GM21825 (cell line): ENCODE measurements at regions not wholly inside any gene's neighbourhood (a gene's known extent, or its start where the extent isn't known, plus 50 kb on each side); places are given as distances from the start of the nearest gene placed in this dataset.
A peak's percentile ranks its signal among the peaks of the same experiment; 100 is the strongest.
"Not testable (repeated sequence)": the region's sequence is repeated elsewhere in the genome, so short reads cannot be mapped to it uniquely, and the experiment has no call there.

Experiments
- ATAC-seq: cut with Tn5 transposase; IDR thresholded peaks from one replicate; pipeline ENCODE4 v1.9.1; 2021; ENCODE audit warnings: mild to moderate bottlenecking, moderate library complexity; ENCODE audit not compliant: unreplicated experiment

- no peak for ATAC-seq
Measured at GRCh38 chr11:57871231-57871630, 109.6 kb downstream of the CTNND1 start.

GRCh38 chr11:57873196-57873911 lies 111.8 kb downstream of the CTNND1 start:
- ATAC-seq: no peak

- no peak for ATAC-seq
Measured at GRCh38 chr11:57874981-57875380, 113.4 kb downstream of the CTNND1 start.

- ATAC-seq: no peak
Measured at GRCh38 chr11:57881647-57882046, 120.0 kb downstream of the CTNND1 start.

GRCh38 chr11:57883630-57884029 lies 122.0 kb downstream of the CTNND1 start:
- ATAC-seq: no peak

GRCh38 chr11:57885298-57886050 lies 123.9 kb downstream of the CTNND1 start:
- no peak for ATAC-seq

GRCh38 chr11:57888386-57888785 lies 126.8 kb downstream of the CTNND1 start:
- no peak for ATAC-seq

- ATAC-seq: no peak
Measured at GRCh38 chr11:57890521-57890920, 128.9 kb downstream of the CTNND1 start.

GRCh38 chr11:57893200-57893599 lies 130.5 kb upstream of the OR9Q1 start:
- not testable (repeated sequence) for ATAC-seq

GRCh38 chr11:57896361-57897145 lies 127.1 kb upstream of the OR9Q1 start:
- ATAC-seq: no peak

- ATAC-seq: no peak
Measured at GRCh38 chr11:57899378-57899777, 124.3 kb upstream of the OR9Q1 start.

GRCh38 chr11:57900320-57900719 lies 123.4 kb upstream of the OR9Q1 start:
- no peak for ATAC-seq

GRCh38 chr11:57901278-57901677 lies 122.4 kb upstream of the OR9Q1 start:
- ATAC-seq: no peak

- no peak for ATAC-seq
Measured at GRCh38 chr11:57901756-57902155, 121.9 kb upstream of the OR9Q1 start.

- ATAC-seq: no peak
Measured at GRCh38 chr11:57903011-57903410, 120.7 kb upstream of the OR9Q1 start.

GRCh38 chr11:57903441-57904123 lies 120.1 kb upstream of the OR9Q1 start:
- peak; percentile 60 for ATAC-seq

GRCh38 chr11:57904376-57904775 lies 119.3 kb upstream of the OR9Q1 start:
- no peak for ATAC-seq

GRCh38 chr11:57905439-57905838 lies 118.2 kb upstream of the OR9Q1 start:
- ATAC-seq: no peak

- not testable (repeated sequence) for ATAC-seq
Measured at GRCh38 chr11:57908399-57908798, 115.3 kb upstream of the OR9Q1 start.

GRCh38 chr11:57911522-57911921 lies 112.2 kb upstream of the OR9Q1 start:
- ATAC-seq: not testable (repeated sequence)
